WTC11 (cell line): ENCODE measurements at regions not wholly inside any gene's neighbourhood (a gene's known extent, or its start where the extent isn't known, plus 50 kb on each side); places are given as distances from the start of the nearest gene placed in this dataset.

ENCODE experiments used
- CREM ChIP-seq: sonication (generic); formaldehyde crosslinking; IDR thresholded peaks from 2 replicates; pipeline ENCODE4 v1.8.1; 2022; ENCODE audit warnings: mild to moderate bottlenecking, missing genetic modification reagents, moderate library complexity
- HMGXB4 ChIP-seq: sonication (generic); formaldehyde crosslinking; IDR thresholded peaks from 2 replicates; pipeline ENCODE4 v1.8.1; 2023; ENCODE audit warnings: mild to moderate bottlenecking, moderate library complexity, missing genetic modification reagents
- NR2C2 ChIP-seq: sonication (generic); formaldehyde crosslinking; IDR thresholded peaks from 2 replicates; pipeline ENCODE4 v1.8.0; 2022; ENCODE audit warnings: mild to moderate bottlenecking, missing genetic modification reagents
- ZNF396 ChIP-seq: fragments of 250-450 bp; sonication (Bioruptor Pico); IDR thresholded peaks from 2 replicates; pipeline ENCODE4 v1.8.0; 2021; ENCODE audit warnings: mild to moderate bottlenecking, moderate library complexity, borderline replicate concordance
- TF ChIP-seq, protein P1 (sequence below): fragments of 200-600 bp; IDR thresholded peaks from 2 replicates; pipeline ENCODE4 v1.8.0; 2022; ENCODE audit warnings: antibody characterized with exemption

GRCh38 chr1:66433611-66434010, 100.3 kb upstream of the SGIP1 start:
- TF ChIP-seq, protein P1, sequence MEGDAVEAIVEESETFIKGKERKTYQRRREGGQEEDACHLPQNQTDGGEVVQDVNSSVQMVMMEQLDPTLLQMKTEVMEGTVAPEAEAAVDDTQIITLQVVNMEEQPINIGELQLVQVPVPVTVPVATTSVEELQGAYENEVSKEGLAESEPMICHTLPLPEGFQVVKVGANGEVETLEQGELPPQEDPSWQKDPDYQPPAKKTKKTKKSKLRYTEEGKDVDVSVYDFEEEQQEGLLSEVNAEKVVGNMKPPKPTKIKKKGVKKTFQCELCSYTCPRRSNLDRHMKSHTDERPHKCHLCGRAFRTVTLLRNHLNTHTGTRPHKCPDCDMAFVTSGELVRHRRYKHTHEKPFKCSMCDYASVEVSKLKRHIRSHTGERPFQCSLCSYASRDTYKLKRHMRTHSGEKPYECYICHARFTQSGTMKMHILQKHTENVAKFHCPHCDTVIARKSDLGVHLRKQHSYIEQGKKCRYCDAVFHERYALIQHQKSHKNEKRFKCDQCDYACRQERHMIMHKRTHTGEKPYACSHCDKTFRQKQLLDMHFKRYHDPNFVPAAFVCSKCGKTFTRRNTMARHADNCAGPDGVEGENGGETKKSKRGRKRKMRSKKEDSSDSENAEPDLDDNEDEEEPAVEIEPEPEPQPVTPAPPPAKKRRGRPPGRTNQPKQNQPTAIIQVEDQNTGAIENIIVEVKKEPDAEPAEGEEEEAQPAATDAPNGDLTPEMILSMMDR, result no peak
- TF ChIP-seq HMGXB4 (CRISPR knock-in tag) (no peak), CREM (CRISPR knock-in tag) (no peak), NR2C2 (no peak), ZNF396 (CRISPR knock-in tag) (no peak)
